ENCODE measurements at regions not wholly inside any gene's neighbourhood (a gene's known extent, or its start where the extent isn't known, plus 50 kb on each side); places are given as distances from the start of the nearest gene placed in this dataset.

DNA sequence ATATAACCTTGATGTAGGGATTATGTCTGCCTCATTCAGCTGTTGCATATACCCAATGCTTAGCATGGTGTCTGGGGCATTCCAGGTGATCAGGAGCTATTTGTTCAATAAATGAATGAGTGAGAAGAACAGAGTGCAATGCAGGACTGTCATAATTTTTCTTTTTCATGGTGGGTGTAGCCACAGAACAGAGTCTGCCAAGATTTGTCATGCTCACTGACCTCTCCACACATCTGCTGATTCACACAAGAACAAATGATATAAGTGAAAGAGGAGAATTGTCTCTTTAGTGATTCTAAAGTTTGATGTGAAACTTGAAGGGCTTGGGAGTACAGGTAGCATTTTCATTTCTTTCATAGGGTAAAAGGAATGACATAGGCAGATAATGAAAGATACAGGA is 64.4 kb upstream of the TEX13D start:
- TF ChIP-seq CTCF (IDR thresholded peaks at IDR 0.05; ENCODE audit: low read depth, low read length) = no peak
- TF ChIP-seq POLR2A (IDR thresholded peaks at IDR 0.05; ENCODE audit: extremely low read depth, insufficient read length) = no peak
